GM23338 (cell line): ENCODE measurements at regions not wholly inside any gene's neighbourhood (a gene's known extent, or its start where the extent isn't known, plus 50 kb on each side); places are given as distances from the start of the nearest gene placed in this dataset.

Experiments used
- ATAC-seq: fragments of 200-7000 bp; cut with Tn5 transposase; 3 replicates; pipeline ENCODE4 v1.9.1; 2020
- DNase-seq: peaks from one replicate; pipeline ENCODE4 v3.0.0-alpha.2; 2015; ENCODE audit warnings: low spot score
- H2AFZ ChIP-seq: fragments of 200-600 bp; sonication (generic); 2 replicates; pipeline ENCODE4 v1.8.0; 2016; ENCODE audit warnings: antibody characterized with exemption, mild to moderate bottlenecking, moderate library complexity
- H3F3A ChIP-seq: fragments of 200-600 bp; sonication (generic); replicated peaks from 2 replicates; pipeline ENCODE4 v1.8.0; 2017; ENCODE audit warnings: antibody characterized with exemption, mixed run types, low read depth
- H3K27ac ChIP-seq: fragments of 200-600 bp; sonication (generic); 2 replicates; pipeline ENCODE4 v1.6.1; 2016; ENCODE audit warnings: low read depth
- H3K27me3 ChIP-seq: fragments of 200-600 bp; sonication (generic); 2 replicates; pipeline ENCODE4 v1.8.0; 2016; ENCODE audit warnings: mild to moderate bottlenecking, mixed run types, moderate library complexity; ENCODE audit not compliant: insufficient read depth
- H3K36me3 ChIP-seq: fragments of 200-600 bp; sonication (generic); 2 replicates; pipeline ENCODE4 v1.8.0; 2016; ENCODE audit warnings: mild to moderate bottlenecking; ENCODE audit not compliant: insufficient read depth
- H3K4me1 ChIP-seq: fragments of 200-600 bp; sonication (generic); 2 replicates; pipeline ENCODE4 v1.8.0; 2016; ENCODE audit warnings: mild to moderate bottlenecking, moderate library complexity; ENCODE audit not compliant: insufficient read depth
- H3K4me2 ChIP-seq: fragments of 200-600 bp; sonication (generic); 2 replicates; pipeline ENCODE4 v1.7.1; 2017; ENCODE audit warnings: mixed run types
- H3K4me3 ChIP-seq: fragments of 200-600 bp; sonication (generic); 2 replicates; pipeline ENCODE4 v1.6.1; 2016; ENCODE audit warnings: mixed run types
- H3K79me2 ChIP-seq: fragments of 200-600 bp; sonication (generic); replicated peaks from 2 replicates; pipeline ENCODE4 v1.8.0; 2017; ENCODE audit warnings: mild to moderate bottlenecking; ENCODE audit not compliant: insufficient read depth
- H3K9me2 ChIP-seq: fragments of 200-600 bp; sonication (generic); 2 replicates; pipeline ENCODE4 v1.8.0; 2017; ENCODE audit not compliant: insufficient read depth
- H4K20me1 ChIP-seq: fragments of 200-600 bp; sonication (generic); replicated peaks from 2 replicates; pipeline ENCODE4 v1.8.0; 2017; ENCODE audit warnings: mild to moderate bottlenecking; ENCODE audit not compliant: insufficient read depth
- H3K27ac Mint-ChIP-seq: 2 replicates; pipeline ENCODE4 v1.8.0; 2020; ENCODE audit warnings: inconsistent platforms, mild to moderate bottlenecking, moderate library complexity, mixed read lengths
- H3K27me3 Mint-ChIP-seq: 3 replicates; pipeline ENCODE4 v1.8.0; 2022; ENCODE audit warnings: low read depth, mild to moderate bottlenecking, moderate library complexity, mixed read lengths, inconsistent platforms; ENCODE audit not compliant: insufficient read depth, poor library complexity
- H3K36me3 Mint-ChIP-seq: 3 replicates; pipeline ENCODE4 v1.8.0; 2021; ENCODE audit warnings: low read depth, mild to moderate bottlenecking, inconsistent platforms, moderate library complexity, mixed read lengths
- H3K4me1 Mint-ChIP-seq: 3 replicates; pipeline ENCODE4 v1.8.0; 2020; ENCODE audit warnings: mild to moderate bottlenecking, inconsistent platforms, mixed read lengths
- H3K4me3 Mint-ChIP-seq: 3 replicates; pipeline ENCODE4 v1.8.0; 2021; ENCODE audit warnings: moderate library complexity, mild to moderate bottlenecking, inconsistent platforms, mixed read lengths
- H3K9me3 Mint-ChIP-seq: 3 replicates; pipeline ENCODE4 v1.8.0; 2020; ENCODE audit warnings: moderate library complexity, mild to moderate bottlenecking, inconsistent platforms, mixed read lengths
- CREB1 ChIP-seq: fragments of 250-450 bp; sonication (Bioruptor Pico); IDR thresholded peaks from 2 replicates; pipeline ENCODE4 v1.5.0; 2020; ENCODE audit warnings: low read depth, mild to moderate bottlenecking, moderate library complexity
- EZH2 ChIP-seq: fragments of 200-600 bp; sonication (generic); IDR thresholded peaks from one replicate; pipeline ENCODE4 v1.8.0; 2017; ENCODE audit warnings: antibody characterized with exemption, mild to moderate bottlenecking, low read depth; ENCODE audit not compliant: unreplicated experiment
- JUNB ChIP-seq: IDR thresholded peaks from one replicate; pipeline ENCODE4 v1.6.1; 2016; ENCODE audit warnings: antibody characterized with exemption; ENCODE audit not compliant: unreplicated experiment
- NANOG ChIP-seq: IDR thresholded peaks from 2 replicates; pipeline ENCODE4 v1.6.1; 2016; ENCODE audit warnings: antibody characterized with exemption, borderline replicate concordance
- POLR2AphosphoS5 ChIP-seq: IDR thresholded peaks from 2 replicates; pipeline ENCODE4 v1.6.1; 2016; ENCODE audit warnings: antibody characterized with exemption, low read depth
- REST ChIP-seq: IDR thresholded peaks from one replicate; pipeline ENCODE4 v1.6.1; 2018; ENCODE audit warnings: antibody characterized with exemption; ENCODE audit not compliant: unreplicated experiment
- STAT1 ChIP-seq: IDR thresholded peaks from one replicate; pipeline ENCODE4 v1.6.1; 2016; ENCODE audit warnings: antibody characterized with exemption; ENCODE audit not compliant: unreplicated experiment
- ZNF114 ChIP-seq: fragments of 250-450 bp; sonication (Bioruptor Pico); IDR thresholded peaks from 2 replicates; pipeline ENCODE4 v1.5.0; 2020; ENCODE audit warnings: mild to moderate bottlenecking, moderate library complexity
- ZNF331 ChIP-seq: fragments of 250-450 bp; sonication (Bioruptor Pico); IDR thresholded peaks from 2 replicates; pipeline ENCODE4 v1.5.0; 2020; ENCODE audit warnings: low read depth, mild to moderate bottlenecking, moderate library complexity
- TF ChIP-seq, protein P1 (sequence below): IDR thresholded peaks from 2 replicates; pipeline ENCODE4 v1.6.1; 2016; ENCODE audit warnings: antibody characterized with exemption
- TF ChIP-seq, protein P2 (sequence below), 2 experiments: fragments of 200-600 bp in 1 of 2; sonication (generic) in 1 of 2; conservative IDR thresholded peaks; 2 replicates each; pipeline versions ENCODE4 v1.5.1 to v1.6.1; 2016 to 2017; ENCODE audit warnings: antibody characterized with exemption in 2 of 2, low read depth in 2 of 2, mild to moderate bottlenecking in 2 of 2, moderate library complexity in 1 of 2

DNA sequence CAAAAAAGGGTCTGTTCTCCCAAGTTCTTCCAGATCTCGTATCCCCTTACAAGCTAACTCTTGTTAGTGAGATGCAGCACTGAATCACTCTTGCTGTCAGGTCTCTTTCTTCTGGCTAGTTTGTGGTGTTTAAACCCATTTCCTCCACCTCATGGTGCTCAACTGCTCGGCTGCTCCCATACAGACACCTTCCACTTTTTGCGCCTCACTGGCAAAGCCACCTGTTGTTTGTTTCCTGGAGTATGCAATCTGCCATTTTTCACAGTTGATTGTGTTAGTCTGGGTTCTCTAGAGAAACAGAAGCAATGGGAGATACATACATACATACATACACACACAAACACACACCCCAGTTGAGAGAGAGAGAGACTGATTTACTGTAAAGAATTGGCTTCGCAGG lies 124.4 kb upstream of the SP8 start (continued):
- TF ChIP-seq, protein P1, sequence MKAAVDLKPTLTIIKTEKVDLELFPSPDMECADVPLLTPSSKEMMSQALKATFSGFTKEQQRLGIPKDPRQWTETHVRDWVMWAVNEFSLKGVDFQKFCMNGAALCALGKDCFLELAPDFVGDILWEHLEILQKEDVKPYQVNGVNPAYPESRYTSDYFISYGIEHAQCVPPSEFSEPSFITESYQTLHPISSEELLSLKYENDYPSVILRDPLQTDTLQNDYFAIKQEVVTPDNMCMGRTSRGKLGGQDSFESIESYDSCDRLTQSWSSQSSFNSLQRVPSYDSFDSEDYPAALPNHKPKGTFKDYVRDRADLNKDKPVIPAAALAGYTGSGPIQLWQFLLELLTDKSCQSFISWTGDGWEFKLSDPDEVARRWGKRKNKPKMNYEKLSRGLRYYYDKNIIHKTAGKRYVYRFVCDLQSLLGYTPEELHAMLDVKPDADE = no peak
- no peak for TF ChIP-seq ZNF114 (CRISPR knock-in tag)
- no peak for TF ChIP-seq STAT1
- TF ChIP-seq NANOG = no peak
- TF ChIP-seq CREB1 = no peak
- TF ChIP-seq REST = no peak
- no peak for TF ChIP-seq JUNB
- TF ChIP-seq EZH2 = no peak
- TF ChIP-seq POLR2AphosphoS5 = no peak
- TF ChIP-seq ZNF331 (CRISPR knock-in tag) = no peak
- TF ChIP-seq, protein P2, sequence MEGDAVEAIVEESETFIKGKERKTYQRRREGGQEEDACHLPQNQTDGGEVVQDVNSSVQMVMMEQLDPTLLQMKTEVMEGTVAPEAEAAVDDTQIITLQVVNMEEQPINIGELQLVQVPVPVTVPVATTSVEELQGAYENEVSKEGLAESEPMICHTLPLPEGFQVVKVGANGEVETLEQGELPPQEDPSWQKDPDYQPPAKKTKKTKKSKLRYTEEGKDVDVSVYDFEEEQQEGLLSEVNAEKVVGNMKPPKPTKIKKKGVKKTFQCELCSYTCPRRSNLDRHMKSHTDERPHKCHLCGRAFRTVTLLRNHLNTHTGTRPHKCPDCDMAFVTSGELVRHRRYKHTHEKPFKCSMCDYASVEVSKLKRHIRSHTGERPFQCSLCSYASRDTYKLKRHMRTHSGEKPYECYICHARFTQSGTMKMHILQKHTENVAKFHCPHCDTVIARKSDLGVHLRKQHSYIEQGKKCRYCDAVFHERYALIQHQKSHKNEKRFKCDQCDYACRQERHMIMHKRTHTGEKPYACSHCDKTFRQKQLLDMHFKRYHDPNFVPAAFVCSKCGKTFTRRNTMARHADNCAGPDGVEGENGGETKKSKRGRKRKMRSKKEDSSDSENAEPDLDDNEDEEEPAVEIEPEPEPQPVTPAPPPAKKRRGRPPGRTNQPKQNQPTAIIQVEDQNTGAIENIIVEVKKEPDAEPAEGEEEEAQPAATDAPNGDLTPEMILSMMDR (conservative IDR thresholded peaks at IDR 0.05; ENCODE audit: low read depth in 2 of 2) = no peak

DNA sequence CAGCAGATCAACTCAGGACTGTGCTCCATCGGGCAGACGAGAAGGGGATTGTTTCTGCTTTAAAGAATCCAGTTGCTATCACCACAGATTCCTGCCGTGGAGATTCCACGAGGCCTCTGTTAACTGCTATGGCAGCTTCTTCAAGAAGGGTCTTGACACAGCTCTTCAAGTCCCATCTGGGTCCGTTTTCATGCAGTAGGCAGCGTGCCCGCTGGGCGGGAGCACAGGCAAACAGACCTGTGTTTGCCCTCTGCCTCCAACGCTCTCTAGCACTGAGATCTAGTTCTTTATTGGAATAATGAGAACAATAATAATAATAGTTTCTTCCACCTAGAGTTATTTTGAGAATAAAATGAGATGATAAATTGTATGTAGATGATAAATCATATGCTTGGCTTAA lies 127.2 kb upstream of the SP8 start:
- DNase-seq (no peak), ATAC-seq (no peak)
- Histone ChIP-seq H3K27ac (no peak overlapping the region), H3K4me3 (no peak overlapping the region), H3K4me2 (no peak overlapping the region), H3F3A (no peaks in the 10 kb centered on the region), H3K4me1 (peaks cover 6% of the 10 kb centered on the region; the same call in 1 of the 2 replicates), H4K20me1 (no peaks in the 10 kb centered on the region), H3K27me3 (no peaks in the 10 kb centered on the region), H3K36me3 (no peaks in the 10 kb centered on the region), H3K9me2 (no peaks in the 10 kb centered on the region), H2AFZ (no peak overlapping the region), H3K79me2 (no peaks in the 10 kb centered on the region)
- no peaks in the 10 kb centered on the region for H3K36me3 Mint-ChIP-seq
- no peak overlapping the region for H3K4me3 Mint-ChIP-seq
- TF ChIP-seq REST (no peak), NANOG (no peak), JUNB (no peak), POLR2AphosphoS5 (no peak), ZNF331 (CRISPR knock-in tag) (no peak), CREB1 (no peak), STAT1 (no peak), EZH2 (no peak)
- TF ChIP-seq, protein P1 = no peak
- no peak overlapping the region for H3K27ac Mint-ChIP-seq
- peaks cover 2% of the 10 kb centered on the region for H3K27me3 Mint-ChIP-seq
- H3K9me3 Mint-ChIP-seq = no peaks in the 10 kb centered on the region
- peaks cover 11% of the 10 kb centered on the region; the same call in 2 of the 3 replicates for H3K4me1 Mint-ChIP-seq
